ENCODE measurements at regions not wholly inside any gene's neighbourhood (a gene's known extent, or its start where the extent isn't known, plus 50 kb on each side); places are given as distances from the start of the nearest gene placed in this dataset.

- TF ChIP-seq CTCF (conservative IDR thresholded peaks at IDR 0.05 in 1 of 2, IDR thresholded peaks at IDR 0.05 in 1 of 2; ENCODE audit: low read depth in 1 of 2, low read length in 2 of 2) = no peak
- TF ChIP-seq EZH2 (IDR thresholded peaks at IDR 0.05; ENCODE audit: low read length, missing control alignments) = no peak
Observed at GRCh38 chr7:155992538-155992937, 180.3 kb upstream of the SHH start.
